ENCODE measurements at regions not wholly inside any gene's neighbourhood (a gene's known extent, or its start where the extent isn't known, plus 50 kb on each side); places are given as distances from the start of the nearest gene placed in this dataset.

GRCh38 chr7:65250216-65250615 lies 123.4 kb upstream of the ZNF92 start:
- TF ChIP-seq EZH2phosphoT487 (IDR thresholded peaks at IDR 0.05; ENCODE audit: borderline replicate concordance) (no peak), CTCF (conservative IDR thresholded peaks at IDR 0.05; ENCODE audit: low read length) (no peak)
